SK-N-SH treated with all-trans-retinoic acid at 6 μM for 48 hours (cell line): ENCODE measurements at regions not wholly inside any gene's neighbourhood (a gene's known extent, or its start where the extent isn't known, plus 50 kb on each side); places are given as distances from the start of the nearest gene placed in this dataset.

Source experiments
- ARNTL ChIP-seq: fragments of 450-650 bp; formaldehyde crosslinking; IDR thresholded peaks from 2 replicates; pipeline ENCODE4 v1.5.0; 2020; ENCODE audit warnings: low read depth, mild to moderate bottlenecking, moderate library complexity, borderline replicate concordance
- ZNF565 ChIP-seq: fragments of 450-650 bp; formaldehyde crosslinking; conservative IDR thresholded peaks from 2 replicates; pipeline ENCODE4 v1.5.0; 2020; ENCODE audit warnings: low read depth, mild to moderate bottlenecking, moderate library complexity
- TF ChIP-seq, protein P1 (sequence below): fragments of 250-450 bp; sonication (Bioruptor Pico); IDR thresholded peaks from 2 replicates; pipeline ENCODE4 v1.8.0; 2020; ENCODE audit warnings: mild to moderate bottlenecking, moderate library complexity, borderline replicate concordance

DNA sequence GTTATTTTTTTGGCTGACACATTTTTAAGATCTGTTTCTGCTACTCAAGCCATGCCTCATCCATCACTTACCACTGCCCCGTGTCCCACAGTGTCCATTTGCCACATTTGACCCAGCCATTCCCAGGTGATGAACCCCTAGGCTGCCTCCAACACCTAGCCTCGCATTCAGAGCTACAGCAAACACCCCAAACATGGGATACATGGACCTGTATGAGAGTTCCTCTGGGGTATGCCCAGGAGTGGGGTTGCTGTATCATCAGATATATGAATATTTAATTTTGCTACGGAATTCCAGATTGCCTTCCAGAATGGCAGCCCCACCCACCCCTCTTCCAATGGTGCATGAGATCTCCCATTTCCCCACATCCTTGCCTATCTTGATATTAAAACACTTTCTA lies 190.1 kb upstream of the RNF32 start:
- TF ChIP-seq, protein P1, sequence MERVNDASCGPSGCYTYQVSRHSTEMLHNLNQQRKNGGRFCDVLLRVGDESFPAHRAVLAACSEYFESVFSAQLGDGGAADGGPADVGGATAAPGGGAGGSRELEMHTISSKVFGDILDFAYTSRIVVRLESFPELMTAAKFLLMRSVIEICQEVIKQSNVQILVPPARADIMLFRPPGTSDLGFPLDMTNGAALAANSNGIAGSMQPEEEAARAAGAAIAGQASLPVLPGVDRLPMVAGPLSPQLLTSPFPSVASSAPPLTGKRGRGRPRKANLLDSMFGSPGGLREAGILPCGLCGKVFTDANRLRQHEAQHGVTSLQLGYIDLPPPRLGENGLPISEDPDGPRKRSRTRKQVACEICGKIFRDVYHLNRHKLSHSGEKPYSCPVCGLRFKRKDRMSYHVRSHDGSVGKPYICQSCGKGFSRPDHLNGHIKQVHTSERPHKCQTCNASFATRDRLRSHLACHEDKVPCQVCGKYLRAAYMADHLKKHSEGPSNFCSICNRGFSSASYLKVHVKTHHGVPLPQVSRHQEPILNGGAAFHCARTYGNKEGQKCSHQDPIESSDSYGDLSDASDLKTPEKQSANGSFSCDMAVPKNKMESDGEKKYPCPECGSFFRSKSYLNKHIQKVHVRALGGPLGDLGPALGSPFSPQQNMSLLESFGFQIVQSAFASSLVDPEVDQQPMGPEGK (CRISPR knock-in tag): no peak
- TF ChIP-seq ZNF565 (no peak), ARNTL (CRISPR knock-in tag) (no peak)
